ENCODE measurements at regions not wholly inside any gene's neighbourhood (a gene's known extent, or its start where the extent isn't known, plus 50 kb on each side); places are given as distances from the start of the nearest gene placed in this dataset.

DNA sequence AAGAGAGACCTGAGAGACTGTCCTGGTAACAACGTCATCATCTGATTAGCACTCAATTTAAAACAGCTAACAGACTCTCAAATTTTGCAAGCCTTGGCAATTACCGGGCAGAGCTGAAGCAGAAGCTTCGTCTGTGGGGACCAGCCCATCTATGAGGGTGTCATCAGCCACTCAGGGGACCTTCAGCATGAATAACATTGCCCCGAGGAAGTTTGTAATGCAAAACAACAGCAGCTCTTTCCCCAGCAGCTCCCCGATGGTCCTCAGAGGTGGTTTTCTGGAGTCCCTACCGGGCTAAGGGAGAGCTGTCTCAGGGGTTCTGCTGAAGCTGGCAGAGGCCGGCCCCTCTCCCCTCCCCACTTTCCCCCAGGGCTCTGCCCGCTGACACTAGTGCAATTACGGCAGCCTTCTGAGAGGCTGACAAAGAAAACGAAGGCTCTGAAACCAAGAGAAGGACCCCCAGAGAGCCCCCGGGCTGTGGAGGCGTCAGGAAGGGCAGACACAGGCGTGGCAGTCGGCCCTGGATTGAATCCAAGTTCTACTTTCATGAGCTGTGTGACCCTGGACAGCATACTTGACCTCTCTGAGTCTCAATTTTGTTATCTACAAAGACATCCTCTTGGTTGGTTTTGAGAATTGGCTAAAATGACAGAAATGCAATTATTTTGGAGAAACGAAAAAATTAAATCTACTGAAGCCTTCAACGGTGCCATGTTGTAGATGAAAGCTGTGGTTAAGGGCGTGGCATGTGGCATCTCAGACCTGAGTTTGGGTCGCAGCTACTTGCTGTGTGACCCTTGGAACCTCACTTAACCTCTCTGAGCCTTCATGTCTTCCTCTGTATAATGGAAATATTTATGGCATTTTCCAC lies 102.1 kb upstream of the TLE3 start:
- Histone ChIP-seq H2AFZ (ENCODE audit: low read length) (no peak overlapping the region), H3K4me3 (replicated peaks in 1 of 4; ENCODE audit: control extremely low read depth in 1 of 4, insufficient read depth in 1 of 4, low read depth in 3 of 4, low read length in 4 of 4) (no peak overlapping the region), H3K9ac (ENCODE audit: insufficient read depth, low read length) (no peak overlapping the region), H3K27me3 (ENCODE audit: control insufficient read depth, insufficient read depth, low read length) (peaks cover 3% of the 10 kb centered on the region), H3K4me1 (ENCODE audit: control insufficient read depth, extremely low read depth, insufficient read depth, low read length) (peaks cover 10% of the 10 kb centered on the region), H3K36me3 (ENCODE audit: control insufficient read depth, insufficient read depth, low read length) (no peaks in the 10 kb centered on the region), H3K79me2 (ENCODE audit: control insufficient read depth, insufficient read depth, low read length) (no peaks in the 10 kb centered on the region), H3K27ac (ENCODE audit: insufficient read depth, low read length) (no peak overlapping the region), H4K20me1 (ENCODE audit: control insufficient read depth, extremely low read depth, insufficient read depth, low read length) (no peaks in the 10 kb centered on the region), H3K9me3 (ENCODE audit: control insufficient read depth, insufficient read depth, low read depth, low read length) (no peaks in the 10 kb centered on the region), H3K4me2 (ENCODE audit: extremely low read depth, insufficient read depth, low read length) (no peak overlapping the region)
- TF ChIP-seq CTCF (conservative IDR thresholded peaks at IDR 0.05 in 1 of 2, IDR thresholded peaks at IDR 0.05 in 1 of 2; ENCODE audit: low read depth in 1 of 2, low read length in 2 of 2) (no peak), EZH2 (IDR thresholded peaks at IDR 0.05; ENCODE audit: low read length, missing control alignments) (no peak)
- no peak for DNase-seq (ENCODE audit: low read depth in 2 of 2)

- no peak overlapping the region for H3K27ac ChIP-seq (ENCODE audit: insufficient read depth, low read length)
- no peak overlapping the region for H3K9ac ChIP-seq (ENCODE audit: insufficient read depth, low read length)
- no peak for TF ChIP-seq EZH2 (IDR thresholded peaks at IDR 0.05; ENCODE audit: low read length, missing control alignments)
- TF ChIP-seq CTCF (conservative IDR thresholded peaks at IDR 0.05 in 1 of 2, IDR thresholded peaks at IDR 0.05 in 1 of 2; ENCODE audit: low read depth in 1 of 2, low read length in 2 of 2), result no peak
- H3K4me1 ChIP-seq (ENCODE audit: control insufficient read depth, extremely low read depth, insufficient read depth, low read length), result peaks cover 10% of the 10 kb centered on the region
- H3K4me2 ChIP-seq (ENCODE audit: extremely low read depth, insufficient read depth, low read length), result no peak overlapping the region
- H3K27me3 ChIP-seq (ENCODE audit: control insufficient read depth, insufficient read depth, low read length), result peaks cover 6% of the 10 kb centered on the region
- no peaks in the 10 kb centered on the region for H3K9me3 ChIP-seq (ENCODE audit: control insufficient read depth, insufficient read depth, low read depth, low read length)
- no peak for DNase-seq (ENCODE audit: low read depth in 2 of 2)
- H3K79me2 ChIP-seq (ENCODE audit: control insufficient read depth, insufficient read depth, low read length), result no peaks in the 10 kb centered on the region
- no peak overlapping the region for H3K4me3 ChIP-seq (replicated peaks in 1 of 4; ENCODE audit: control extremely low read depth in 1 of 4, insufficient read depth in 1 of 4, low read depth in 3 of 4, low read length in 4 of 4)
- H3K36me3 ChIP-seq (ENCODE audit: control insufficient read depth, insufficient read depth, low read length), result no peaks in the 10 kb centered on the region
- no peak overlapping the region for H2AFZ ChIP-seq (ENCODE audit: low read length)
- H4K20me1 ChIP-seq (ENCODE audit: control insufficient read depth, extremely low read depth, insufficient read depth, low read length), result no peaks in the 10 kb centered on the region
These were observed 101.4 kb upstream of the TLE3 start for GRCh38 chr15:70199124-70199482.

DNA sequence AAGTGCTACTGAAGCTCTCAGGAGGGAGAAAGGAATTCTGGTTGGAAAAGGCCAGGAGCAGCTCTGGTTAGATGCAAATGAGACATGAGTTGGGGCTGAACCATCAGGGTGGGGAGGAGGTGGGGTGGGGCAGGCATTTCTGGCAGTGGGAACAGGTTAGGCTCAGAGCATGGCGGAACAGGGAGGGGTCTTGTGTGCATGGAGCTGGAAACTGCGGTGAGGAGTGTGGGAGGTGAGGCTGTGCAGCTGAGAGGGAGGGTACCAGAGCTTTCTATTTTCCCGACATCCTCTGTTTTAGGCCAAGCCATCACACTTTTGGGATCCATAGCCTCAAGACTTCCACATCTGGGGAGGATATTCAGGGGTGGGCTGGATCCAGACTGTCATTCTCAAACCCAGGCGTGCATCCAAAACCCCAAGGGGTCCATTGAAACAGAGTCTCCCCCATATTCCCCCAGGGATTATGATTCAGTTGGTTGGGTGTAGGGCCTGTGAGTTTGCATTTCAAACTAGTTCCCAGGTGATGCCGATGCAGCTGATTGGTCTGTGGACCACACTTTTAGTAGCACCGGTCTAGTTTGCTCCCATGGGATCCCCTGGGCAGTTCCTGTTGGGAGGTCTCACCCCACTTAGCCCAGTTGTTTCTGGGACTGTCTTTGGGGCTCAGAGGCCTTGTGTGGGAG lies 100.9 kb upstream of the TLE3 start:
- Histone ChIP-seq H3K79me2 (ENCODE audit: control insufficient read depth, insufficient read depth, low read length) (no peaks in the 10 kb centered on the region), H3K4me3 (replicated peaks in 1 of 4; ENCODE audit: control extremely low read depth in 1 of 4, insufficient read depth in 1 of 4, low read depth in 3 of 4, low read length in 4 of 4) (no peak overlapping the region)

More for the DNA sequence above, 100.9 kb upstream of the TLE3 start:
- no peak overlapping the region for H3K27ac ChIP-seq (ENCODE audit: insufficient read depth, low read length)
- no peak overlapping the region for H3K9ac ChIP-seq (ENCODE audit: insufficient read depth, low read length)
- TF ChIP-seq CTCF (conservative IDR thresholded peaks at IDR 0.05 in 1 of 2, IDR thresholded peaks at IDR 0.05 in 1 of 2; ENCODE audit: low read depth in 1 of 2, low read length in 2 of 2), result no peak
- no peak for TF ChIP-seq EZH2 (IDR thresholded peaks at IDR 0.05; ENCODE audit: low read length, missing control alignments)
- peaks cover 7% of the 10 kb centered on the region for H3K27me3 ChIP-seq (ENCODE audit: control insufficient read depth, insufficient read depth, low read length)
- no peaks in the 10 kb centered on the region for H4K20me1 ChIP-seq (ENCODE audit: control insufficient read depth, extremely low read depth, insufficient read depth, low read length)
- H2AFZ ChIP-seq (ENCODE audit: low read length), result no peak overlapping the region
- no peak overlapping the region for H3K4me2 ChIP-seq (ENCODE audit: extremely low read depth, insufficient read depth, low read length)
- H3K9me3 ChIP-seq (ENCODE audit: control insufficient read depth, insufficient read depth, low read depth, low read length), result no peaks in the 10 kb centered on the region
- H3K4me1 ChIP-seq (ENCODE audit: control insufficient read depth, extremely low read depth, insufficient read depth, low read length), result peaks cover 10% of the 10 kb centered on the region
- H3K36me3 ChIP-seq (ENCODE audit: control insufficient read depth, insufficient read depth, low read length), result no peaks in the 10 kb centered on the region
- DNase-seq (ENCODE audit: low read depth in 2 of 2), result peak in 1 of 2 donors; percentile 31
